HuH-7 (cell line): ENCODE measurements at regions not wholly inside any gene's neighbourhood (a gene's known extent, or its start where the extent isn't known, plus 50 kb on each side); places are given as distances from the start of the nearest gene placed in this dataset.
A peak's percentile ranks its signal among the peaks of the same experiment; 100 is the strongest.

Experiments used
- DNase-seq: peaks from one replicate; pipeline ENCODE4 v3.0.0; 2011; ENCODE audit warnings: low spot score

GRCh38 chr14:40903709-40904108 is 703.0 kb upstream of the LRFN5 start:
- DNase-seq, result no peak

GRCh38 chr14:40899435-40899834 is 707.2 kb upstream of the LRFN5 start:
- no peak for DNase-seq

DNA sequence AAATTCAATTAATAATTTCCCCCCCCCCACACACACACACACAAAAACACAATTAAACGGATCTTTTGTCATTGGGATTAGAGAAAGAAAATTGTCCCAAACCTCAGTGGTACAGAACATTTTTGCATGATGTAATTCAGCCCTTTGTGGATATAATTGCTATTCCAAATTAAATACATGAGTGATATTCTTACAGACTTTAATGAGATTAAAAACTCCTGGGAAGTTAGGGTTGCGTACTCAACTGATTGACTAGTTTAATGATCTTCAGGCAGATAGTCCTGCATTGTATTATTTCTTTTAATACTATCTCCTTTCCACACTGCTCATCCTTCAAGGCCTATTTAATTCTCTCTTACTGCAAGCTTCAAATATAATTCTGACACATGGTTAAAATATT is 711.8 kb upstream of the LRFN5 start:
- no peak for DNase-seq

- no peak for DNase-seq
These were observed 717.5 kb upstream of the LRFN5 start for GRCh38 chr14:40889126-40889525.

- DNase-seq, result no peak
These were observed 718.8 kb upstream of the LRFN5 start for GRCh38 chr14:40887912-40888311.

DNA sequence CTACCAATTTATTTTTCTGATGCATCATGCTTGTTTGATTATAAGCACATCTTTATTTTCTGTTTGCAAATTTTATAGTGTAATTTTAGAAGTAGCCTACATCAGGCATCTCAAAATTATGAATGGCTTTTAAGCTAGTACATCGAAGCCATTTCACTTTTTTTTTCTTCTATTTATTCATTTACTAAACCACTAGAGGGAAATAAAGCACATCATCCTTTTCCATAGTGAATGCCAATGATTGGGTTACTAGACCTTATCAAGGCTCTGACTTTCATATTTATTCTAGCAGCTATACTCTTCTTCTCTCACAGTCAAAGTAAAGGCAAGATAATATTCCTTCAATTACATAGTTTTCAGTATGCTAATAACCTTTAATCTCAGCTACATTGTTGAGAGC is 736.4 kb upstream of the LRFN5 start:
- no peak for DNase-seq

DNA sequence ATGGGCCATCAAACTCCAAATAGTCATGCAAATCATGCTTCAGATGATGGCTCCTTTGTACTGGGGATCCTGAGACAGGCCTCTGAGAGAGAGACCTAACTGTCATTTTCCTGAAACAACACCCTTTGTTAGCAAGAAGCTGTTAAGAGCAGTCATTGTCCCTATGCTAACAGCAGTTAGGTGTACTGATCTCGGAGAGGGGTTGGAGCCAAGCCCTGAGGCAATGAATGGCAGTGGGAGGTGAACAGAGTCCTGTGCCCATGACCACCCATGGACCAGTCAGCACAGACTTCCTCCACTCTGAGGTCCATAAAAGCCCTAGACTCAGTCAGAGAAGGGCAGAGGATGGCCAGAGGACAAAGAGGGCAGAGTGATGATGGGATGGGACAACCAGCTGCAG is 747.6 kb upstream of the LRFN5 start:
- no peak for DNase-seq

DNA sequence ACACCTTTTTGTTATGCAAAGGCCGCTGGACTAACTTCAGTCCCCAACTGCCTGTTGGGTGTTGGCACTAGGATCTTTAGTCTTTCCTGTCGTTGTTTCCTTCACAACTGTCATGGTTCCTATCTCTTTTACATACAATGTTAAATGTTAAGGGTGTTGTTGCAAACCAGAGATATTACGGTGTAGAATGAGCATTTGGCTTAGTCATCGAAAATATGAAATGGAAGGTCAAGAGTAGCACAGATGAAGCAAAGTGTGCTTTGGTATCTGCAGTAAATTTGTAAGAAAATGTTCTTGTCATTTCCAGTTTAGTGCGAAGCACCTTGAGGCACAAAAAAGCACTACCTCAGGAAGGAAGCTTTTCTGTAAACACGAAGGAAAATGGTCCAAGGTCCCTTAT is 751.3 kb upstream of the LRFN5 start:
- DNase-seq, result no peak

DNA sequence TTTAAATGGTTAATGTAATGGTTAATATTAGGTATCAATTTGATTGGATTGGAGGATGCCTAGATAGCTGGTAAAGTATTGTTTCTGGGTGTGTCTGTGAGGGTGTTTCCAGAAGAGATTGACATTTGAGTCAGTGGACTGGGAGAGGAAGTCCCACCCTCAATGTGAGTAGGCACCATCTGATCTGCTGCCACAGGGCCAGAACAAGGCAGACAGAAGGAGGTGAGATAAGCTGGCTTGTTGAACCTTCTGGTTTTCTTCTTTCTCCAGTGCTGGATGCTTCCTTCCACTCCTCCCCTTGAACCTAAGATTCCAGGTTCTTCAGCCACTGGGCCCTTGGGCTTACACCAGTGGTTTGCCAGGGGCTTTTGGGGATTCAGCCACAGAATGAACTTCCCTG is 756.5 kb upstream of the LRFN5 start:
- DNase-seq, result no peak

DNA sequence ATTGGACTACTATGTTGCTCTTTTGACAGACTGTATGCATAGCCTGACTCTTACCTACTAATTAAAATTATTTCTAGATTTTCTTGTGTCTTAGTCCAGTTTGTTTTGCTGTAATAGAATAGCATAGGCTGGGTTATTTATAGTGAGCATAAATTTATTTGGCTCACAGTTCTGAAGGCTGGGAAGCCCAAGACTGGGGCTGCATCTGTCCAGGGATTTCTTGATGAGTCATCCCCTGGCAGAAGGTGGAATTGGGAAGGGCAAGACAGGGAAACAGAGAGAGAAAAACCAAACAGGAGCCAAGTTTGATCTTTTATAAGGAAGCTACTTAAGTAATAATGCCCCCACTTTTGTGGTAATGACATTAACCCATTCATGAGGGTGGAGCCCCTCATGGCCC is 759.2 kb upstream of the LRFN5 start:
- DNase-seq, result no peak

DNA sequence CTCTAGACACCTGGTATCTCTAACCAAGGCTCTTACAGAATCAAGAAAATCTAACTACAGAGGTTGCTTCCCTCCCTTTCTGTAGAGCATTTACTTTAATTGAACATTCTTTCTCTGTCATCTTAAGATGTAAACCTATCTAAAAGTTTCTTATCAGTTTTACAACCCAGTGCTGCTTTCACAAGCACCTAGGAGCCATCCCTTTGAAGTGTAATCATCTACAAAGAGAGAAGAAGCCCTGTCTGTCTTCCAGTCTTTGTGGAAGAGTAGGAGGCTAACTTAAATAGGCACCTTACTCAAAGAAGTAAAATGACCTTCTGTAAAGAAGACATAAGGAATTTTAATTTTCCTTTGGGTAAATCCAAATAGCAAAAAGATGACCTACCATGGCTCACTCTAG is 763.9 kb upstream of the LRFN5 start:
- DNase-seq, result no peak

DNA sequence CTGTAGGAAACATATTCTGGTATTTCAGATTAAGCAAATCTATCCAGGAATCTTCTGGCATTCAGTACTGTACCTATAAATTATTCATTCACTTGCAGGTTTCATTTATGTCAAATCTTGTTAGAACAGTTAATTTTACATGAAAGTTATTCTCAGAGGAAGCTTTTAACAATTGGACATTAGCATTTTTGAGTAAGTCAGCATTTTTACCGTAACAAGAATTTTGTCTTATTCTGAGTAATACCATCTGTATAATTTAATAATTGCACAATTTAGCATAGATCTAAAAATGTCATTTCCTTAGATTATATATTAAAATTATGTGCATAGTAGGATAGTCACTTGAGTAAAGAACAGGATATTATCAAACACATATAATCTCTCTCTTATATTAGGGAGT is 764.8 kb upstream of the LRFN5 start:
- DNase-seq, result no peak

DNA sequence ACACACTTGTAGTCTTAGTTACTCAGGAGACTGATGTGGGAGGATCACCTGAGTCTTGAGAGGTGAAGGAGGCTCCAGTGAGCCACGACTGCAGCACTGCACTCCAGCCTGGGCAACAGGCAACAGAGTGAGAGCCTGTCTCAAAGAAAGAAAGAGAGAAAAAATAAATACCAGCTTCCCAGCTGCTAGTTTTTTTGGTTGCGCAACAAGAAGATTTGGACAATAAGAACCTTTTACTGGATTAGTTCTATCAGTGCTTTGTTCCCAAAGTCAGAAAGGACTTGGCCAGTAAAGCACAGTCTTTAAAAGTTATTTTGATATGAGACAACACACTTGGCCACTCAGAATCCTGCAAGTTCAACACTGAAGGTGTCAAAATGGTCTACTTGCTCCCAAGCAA is 768.1 kb upstream of the LRFN5 start:
- DNase-seq, result no peak

- DNase-seq, result no peak
These were observed 800.2 kb upstream of the LRFN5 start for GRCh38 chr14:40806471-40806870.

GRCh38 chr14:40796168-40796567 is 810.5 kb upstream of the LRFN5 start:
- no peak for DNase-seq

DNA sequence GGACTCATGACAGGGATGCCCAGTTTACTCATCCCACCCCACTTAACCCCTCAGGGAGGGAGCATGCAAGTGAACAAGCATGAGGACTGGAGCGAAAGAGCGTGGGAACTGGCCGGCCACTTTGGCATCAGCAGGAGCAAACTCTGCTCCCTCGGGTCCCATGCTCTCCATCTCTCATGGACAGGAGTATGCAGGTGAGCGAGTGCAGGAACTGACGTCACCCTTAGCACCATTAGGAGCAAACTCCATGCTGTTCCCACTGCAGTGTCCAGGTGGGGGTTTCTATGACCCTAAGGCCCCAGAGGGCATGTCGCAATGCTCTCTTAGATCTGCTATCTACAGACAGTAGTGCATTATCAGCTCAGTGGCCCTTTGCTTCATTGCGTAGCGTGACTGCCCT is 821.8 kb upstream of the LRFN5 start:
- DNase-seq, result no peak

- DNase-seq, result no peak
These were observed 844.0 kb upstream of the LRFN5 start for GRCh38 chr14:40762685-40763084.

GRCh38 chr14:40762177-40762576 is 844.5 kb upstream of the LRFN5 start:
- no peak for DNase-seq

DNA sequence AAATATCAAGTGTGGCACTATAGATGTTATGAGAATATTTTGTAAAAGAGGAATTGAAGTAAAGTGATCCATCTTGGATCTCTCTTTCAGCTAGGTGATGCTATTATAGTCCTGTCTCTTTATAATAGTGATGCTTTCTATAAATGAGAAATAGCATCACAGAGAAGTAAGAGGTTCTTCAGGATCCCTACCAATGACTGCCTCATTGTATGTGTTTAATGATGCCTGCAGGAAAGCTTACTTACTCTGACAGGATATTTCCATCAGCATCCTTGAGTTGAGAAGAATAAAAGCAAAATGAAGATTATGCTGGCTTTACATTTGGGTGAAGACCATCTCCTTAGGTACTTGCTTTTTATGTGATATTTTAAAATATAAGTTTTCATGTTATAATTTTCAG is 846.0 kb upstream of the LRFN5 start:
- no peak for DNase-seq

GRCh38 chr14:40758076-40758475 is 848.6 kb upstream of the LRFN5 start:
- DNase-seq, result no peak

DNA sequence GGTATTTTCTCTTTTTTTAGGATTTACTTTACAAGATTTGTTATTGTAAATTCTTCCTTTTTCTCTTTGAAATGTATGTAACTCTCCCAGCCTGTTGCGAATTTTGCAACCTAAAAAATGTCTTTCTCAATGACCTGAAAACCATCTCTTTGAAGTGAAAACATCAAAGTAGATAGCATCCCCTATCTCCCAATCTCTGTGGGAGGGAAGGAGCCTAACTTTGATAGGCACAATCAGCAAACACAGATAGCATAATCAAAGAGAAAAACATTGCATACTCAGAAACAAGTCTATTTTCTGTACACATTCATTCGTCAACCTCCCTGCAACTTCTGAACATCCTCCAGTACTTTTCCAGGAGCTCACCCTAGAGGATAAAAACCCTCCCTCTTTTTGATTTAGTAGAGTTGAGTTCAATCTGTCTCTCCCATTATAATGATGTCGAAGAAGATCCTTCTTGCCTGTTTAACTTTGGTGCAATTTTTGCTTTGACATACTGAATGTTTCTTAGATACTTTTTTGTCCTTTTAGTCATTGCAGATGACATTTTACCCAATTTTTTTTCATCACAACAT is 849.2 kb upstream of the LRFN5 start:
- peak; percentile 2 for DNase-seq

GRCh38 chr14:40733206-40733605 is 873.5 kb upstream of the LRFN5 start:
- no peak for DNase-seq

- no peak for DNase-seq
These were observed 879.6 kb upstream of the LRFN5 start for GRCh38 chr14:40727107-40727506.

DNA sequence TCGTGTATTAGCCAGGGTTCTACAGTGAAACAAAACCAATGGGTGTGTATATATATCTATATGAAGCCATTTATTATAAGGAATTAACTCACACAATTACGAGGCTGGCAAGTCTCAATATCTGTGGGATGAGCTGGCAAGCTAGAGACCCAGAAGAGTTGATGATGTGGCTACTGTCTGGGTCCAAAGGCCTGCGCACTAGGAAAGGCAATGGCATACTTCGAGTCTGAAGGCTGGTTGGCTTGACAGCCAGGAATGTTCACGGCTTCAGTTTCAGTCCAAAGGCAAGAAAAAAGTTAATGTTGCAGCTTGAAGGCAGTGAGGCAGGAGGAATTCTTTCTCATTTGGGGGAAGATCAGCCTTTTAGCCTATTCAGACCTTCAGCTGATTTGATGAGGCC is 893.3 kb upstream of the LRFN5 start:
- no peak for DNase-seq

GRCh38 chr14:40697231-40697630 is 909.4 kb upstream of the LRFN5 start:
- DNase-seq, result no peak
